GM19463 (cell line): ENCODE measurements at regions not wholly inside any gene's neighbourhood (a gene's known extent, or its start where the extent isn't known, plus 50 kb on each side); places are given as distances from the start of the nearest gene placed in this dataset.
"Not testable (repeated sequence)": the region's sequence is repeated elsewhere in the genome, so short reads cannot be mapped to it uniquely, and the experiment has no call there.

ENCODE experiments used
- ATAC-seq: cut with Tn5 transposase; IDR thresholded peaks from one replicate; pipeline ENCODE4 v1.9.1; 2021; ENCODE audit warnings: mild to moderate bottlenecking, moderate library complexity; ENCODE audit not compliant: unreplicated experiment

GRCh38 chr10:109218207-109218606 is 705.1 kb downstream of the XPNPEP1 start:
- no peak for ATAC-seq

- no peak for ATAC-seq
Observed at GRCh38 chr10:109215291-109216075, 707.8 kb downstream of the XPNPEP1 start.

GRCh38 chr10:109214891-109215290 is 708.4 kb downstream of the XPNPEP1 start:
- ATAC-seq = not testable (repeated sequence)

DNA sequence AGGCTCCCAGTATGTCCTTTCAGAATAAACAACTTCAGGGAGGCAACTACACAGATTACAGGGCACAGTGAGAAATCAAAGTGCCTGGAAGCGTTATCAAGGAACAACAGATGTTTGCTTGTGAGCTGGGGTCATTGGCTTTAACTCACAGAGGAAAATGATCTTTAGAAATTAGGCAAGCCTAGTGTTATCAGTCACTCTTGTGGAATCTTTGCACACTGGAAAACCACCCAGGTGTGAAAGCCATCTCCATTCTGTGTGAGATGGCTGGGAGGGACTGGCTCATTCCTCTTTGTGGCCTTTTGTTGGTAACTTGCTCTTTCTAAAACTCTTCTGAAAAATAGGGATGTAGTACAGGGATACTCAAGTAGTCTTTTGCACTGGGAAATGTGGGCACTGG is 716.0 kb downstream of the XPNPEP1 start:
- no peak for ATAC-seq

- peak; percentile 45 for ATAC-seq
Observed at GRCh38 chr10:109205929-109206585, 717.3 kb downstream of the XPNPEP1 start.

- no peak for ATAC-seq
Observed at GRCh38 chr10:109203646-109204353, 719.5 kb downstream of the XPNPEP1 start.

DNA sequence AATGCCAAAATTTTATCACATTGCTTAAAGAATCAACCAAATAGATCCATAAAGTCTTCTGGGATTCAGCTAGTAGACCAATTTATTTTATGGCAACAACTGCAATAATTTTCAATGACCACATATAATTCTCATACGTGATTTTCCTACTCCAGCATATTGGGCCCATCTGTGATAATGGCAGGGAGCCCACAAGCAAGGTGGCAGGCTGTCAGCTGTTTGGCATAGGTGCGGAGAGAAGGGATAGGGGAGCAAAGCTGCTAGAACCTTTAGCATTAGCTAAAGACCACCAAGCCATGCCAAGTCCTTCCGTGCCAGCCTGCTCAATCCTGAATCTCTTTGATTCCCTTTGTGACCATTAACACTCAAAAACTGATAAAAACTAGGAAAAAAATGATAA is 721.2 kb downstream of the XPNPEP1 start:
- ATAC-seq = no peak

DNA sequence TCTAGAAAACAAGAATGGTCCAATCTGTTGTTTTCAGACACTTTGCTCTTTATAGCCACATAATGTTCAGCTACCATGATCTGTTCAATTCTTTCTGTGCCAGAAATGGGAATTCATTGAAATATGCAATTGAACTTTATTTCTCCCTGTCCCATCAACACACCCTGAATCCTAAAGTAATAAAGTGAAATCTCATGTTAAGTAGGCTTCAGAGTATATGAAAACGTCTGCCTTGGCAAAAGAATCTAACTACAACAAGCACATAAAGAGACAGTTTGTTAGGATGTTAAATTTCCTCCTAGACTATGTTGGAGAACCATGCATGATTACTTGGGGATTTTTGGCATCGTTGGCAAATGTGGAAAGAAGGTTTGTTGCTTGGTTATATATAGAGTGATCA is 722.7 kb downstream of the XPNPEP1 start:
- no peak for ATAC-seq

- ATAC-seq = no peak
Observed at GRCh38 chr10:109191823-109192222, 731.5 kb downstream of the XPNPEP1 start.

GRCh38 chr10:109191341-109191740 is 732.0 kb downstream of the XPNPEP1 start:
- ATAC-seq = no peak

DNA sequence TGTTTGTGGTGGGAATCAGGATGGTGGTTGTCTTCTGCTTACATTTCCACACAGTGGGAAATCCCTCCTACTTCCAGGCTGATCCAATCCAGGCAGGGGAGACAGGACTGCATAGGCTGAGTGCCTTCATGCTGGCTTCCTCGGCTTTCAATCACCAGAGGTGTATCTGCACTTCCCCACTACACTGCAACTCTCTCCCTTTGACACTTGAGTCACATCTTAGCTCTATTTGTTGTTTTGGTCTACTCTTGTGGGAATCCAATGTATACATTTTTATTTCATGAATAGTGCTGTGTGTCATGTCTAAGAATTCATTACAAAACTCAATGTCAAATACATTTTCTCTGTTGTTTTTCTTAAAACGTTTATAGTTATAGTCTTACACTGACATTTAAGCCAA is 735.6 kb downstream of the XPNPEP1 start:
- no peak for ATAC-seq

GRCh38 chr10:109183366-109183765 is 739.9 kb downstream of the XPNPEP1 start:
- ATAC-seq = no peak

DNA sequence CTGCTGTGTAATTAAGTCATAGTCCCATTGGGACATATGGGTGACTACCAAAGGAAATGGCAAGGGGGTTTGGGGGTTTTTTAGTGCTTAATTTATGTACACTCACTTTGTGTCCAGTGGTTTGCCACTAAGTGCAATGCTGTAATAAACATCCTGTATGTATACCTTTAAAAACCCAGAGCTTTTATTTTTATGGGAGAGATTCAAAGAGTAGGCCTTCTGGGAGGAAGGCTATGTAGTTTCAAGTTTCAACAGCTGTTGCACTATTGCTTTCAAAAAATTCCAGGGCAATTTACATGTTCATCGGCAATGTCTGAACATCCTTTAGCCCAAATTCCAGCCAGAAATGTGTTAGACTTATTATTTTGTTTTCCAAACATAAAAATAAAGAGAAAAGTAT is 744.7 kb downstream of the XPNPEP1 start:
- no peak for ATAC-seq

GRCh38 chr10:109174526-109174925 is 748.8 kb downstream of the XPNPEP1 start:
- no peak for ATAC-seq

DNA sequence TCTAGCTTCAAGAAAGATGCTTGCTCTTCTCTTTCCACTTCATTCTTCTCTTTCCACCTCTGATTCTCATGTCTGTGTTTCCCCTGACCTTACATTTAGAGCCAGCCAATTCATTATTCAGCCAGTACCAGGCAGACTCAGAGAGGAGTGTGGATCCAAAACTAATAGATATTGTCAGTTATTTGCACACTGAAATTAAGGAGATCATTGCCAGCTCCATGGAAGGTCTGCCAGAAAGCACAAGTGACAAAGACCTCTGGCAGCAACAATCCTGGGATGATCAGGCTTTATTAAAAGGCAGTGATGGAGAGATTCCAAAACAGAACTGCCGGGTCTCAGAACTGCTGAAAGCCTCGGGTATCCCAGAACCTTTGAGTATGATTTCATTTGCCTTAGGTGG is 749.4 kb downstream of the XPNPEP1 start:
- no peak for ATAC-seq

GRCh38 chr10:109173121-109173520 is 750.2 kb downstream of the XPNPEP1 start:
- no peak for ATAC-seq

DNA sequence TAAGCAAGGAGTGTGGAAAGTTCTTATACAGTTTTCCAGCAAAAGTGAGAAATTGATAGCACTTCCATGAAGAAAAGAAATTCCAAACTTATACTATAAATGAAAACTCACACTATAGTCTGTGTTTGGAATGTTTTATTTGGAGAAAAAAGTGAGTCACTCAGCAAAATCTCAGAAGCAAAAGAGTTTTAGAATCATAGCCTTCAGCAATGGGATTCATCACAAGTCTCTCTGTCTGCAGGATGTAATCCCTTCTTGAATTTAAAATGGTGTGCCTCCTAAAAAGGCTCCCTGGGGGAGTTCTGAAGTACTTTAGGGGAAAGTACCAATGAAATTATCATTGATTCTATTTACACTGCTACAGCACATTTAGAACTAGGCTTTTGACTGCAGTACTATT is 756.4 kb downstream of the XPNPEP1 start:
- ATAC-seq = no peak

- ATAC-seq = no peak
Observed at GRCh38 chr10:109159351-109159750, 764.0 kb downstream of the XPNPEP1 start.

DNA sequence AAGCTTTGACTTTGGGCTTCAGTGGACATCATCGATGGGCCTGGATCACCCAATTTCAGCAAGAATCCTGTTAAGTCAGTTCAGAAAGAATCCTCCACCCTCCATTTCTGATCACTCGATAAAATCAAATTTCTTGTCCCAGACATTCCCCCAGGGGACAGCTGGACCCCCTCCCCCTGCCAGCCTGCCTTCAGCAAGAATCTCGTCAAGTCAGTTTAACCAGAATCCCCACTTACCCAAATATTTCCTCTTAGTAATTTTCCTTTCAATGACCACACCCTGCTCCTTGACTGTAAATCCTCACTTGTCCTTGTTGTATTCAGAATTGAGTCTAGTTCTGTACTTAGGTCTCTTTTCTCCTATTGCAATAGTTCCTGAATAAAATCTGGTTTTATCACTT is 766.9 kb downstream of the XPNPEP1 start:
- ATAC-seq = no peak

DNA sequence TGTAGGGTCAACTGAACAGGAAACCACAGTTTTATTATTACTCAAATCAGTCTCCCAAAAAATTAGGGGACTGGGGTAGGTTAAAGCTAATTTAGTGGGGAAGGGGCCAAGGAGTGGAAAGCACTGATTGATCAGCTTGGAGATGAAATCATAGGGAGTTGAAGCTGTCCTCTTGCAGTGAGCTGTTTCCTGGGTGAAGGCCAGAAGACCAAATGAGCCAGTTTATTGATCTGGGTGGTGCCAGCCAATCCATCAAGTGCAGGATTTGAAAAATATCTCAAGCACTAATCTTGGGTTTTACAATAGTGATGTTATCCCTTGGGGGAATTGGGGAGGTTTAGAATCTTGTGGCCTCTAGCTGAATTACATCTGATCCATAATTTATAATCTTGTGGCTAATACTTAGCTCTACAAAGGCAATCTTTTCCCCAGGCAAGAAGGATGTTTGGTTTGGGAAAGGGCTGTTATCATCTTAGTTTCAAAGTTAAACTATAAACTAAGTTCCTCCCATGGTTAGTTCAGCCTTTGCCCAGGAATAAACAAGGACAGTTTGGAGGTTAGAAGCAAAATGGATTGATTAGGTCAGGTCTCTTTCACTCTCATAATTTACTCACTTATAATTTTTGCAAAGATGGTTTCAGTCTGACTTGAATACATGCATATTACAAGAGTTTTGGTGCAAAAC is 773.5 kb downstream of the XPNPEP1 start:
- no peak for ATAC-seq

DNA sequence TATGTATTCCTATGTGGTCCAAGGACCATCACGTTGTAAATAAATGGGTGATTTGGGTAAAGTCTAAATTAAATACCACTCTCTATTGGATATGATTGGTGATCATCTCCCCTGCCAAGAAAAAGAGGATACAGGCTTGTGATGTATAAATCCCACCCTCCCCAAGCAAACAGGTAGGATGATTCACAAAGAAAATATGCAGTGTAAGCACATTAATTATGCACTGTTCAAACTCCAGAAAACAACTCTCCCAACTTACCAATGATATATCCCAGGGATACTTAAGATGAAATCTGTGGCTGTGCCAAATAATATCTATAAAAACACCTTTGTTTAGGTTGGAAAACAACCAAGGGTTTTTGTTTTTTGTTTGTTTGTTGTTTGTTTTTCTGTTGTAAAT is 795.9 kb downstream of the XPNPEP1 start:
- ATAC-seq = no peak
